ENCODE measurements at regions not wholly inside any gene's neighbourhood (a gene's known extent, or its start where the extent isn't known, plus 50 kb on each side); places are given as distances from the start of the nearest gene placed in this dataset.

DNA sequence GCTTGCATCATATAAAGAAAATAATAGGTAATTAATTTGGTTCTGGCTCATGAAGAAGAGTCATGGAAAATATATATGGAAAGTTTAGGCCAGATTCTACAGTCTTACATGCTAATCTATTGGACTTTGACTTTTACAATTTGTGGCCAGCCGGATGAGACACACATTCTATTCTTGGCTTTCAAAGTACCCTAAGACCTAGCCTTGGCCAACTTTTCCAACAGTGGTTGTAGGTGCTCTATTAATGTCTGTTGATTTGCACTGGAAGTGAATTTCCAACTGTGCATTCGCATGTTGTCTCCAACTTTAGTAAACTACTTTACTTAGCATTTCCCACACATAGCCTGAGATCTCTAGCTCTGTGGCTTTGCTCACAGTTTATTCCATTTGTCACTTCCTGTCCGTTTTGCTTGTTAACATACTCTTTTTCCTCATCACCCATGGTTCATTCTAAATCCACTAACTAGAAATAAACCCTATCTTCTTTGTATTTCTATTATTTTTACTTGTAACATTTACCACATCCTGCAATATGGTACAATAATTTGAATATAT lies 644.0 kb downstream of the PTPRC start:
- Histone ChIP-seq H3K27me3 (no peaks in the 10 kb centered on the region), H3K4me3 (no peak overlapping the region), H3K4me1 (no peaks in the 10 kb centered on the region), H3K9me3 (no peaks in the 10 kb centered on the region), H3K36me3 (no peaks in the 10 kb centered on the region), H3K27ac (no peak overlapping the region)
- DNase-seq = no peak
- 76 to 81% methylated on average over 3 of the region's 3 CpGs for WGBS, 2 donors
- TF ChIP-seq, protein P1, sequence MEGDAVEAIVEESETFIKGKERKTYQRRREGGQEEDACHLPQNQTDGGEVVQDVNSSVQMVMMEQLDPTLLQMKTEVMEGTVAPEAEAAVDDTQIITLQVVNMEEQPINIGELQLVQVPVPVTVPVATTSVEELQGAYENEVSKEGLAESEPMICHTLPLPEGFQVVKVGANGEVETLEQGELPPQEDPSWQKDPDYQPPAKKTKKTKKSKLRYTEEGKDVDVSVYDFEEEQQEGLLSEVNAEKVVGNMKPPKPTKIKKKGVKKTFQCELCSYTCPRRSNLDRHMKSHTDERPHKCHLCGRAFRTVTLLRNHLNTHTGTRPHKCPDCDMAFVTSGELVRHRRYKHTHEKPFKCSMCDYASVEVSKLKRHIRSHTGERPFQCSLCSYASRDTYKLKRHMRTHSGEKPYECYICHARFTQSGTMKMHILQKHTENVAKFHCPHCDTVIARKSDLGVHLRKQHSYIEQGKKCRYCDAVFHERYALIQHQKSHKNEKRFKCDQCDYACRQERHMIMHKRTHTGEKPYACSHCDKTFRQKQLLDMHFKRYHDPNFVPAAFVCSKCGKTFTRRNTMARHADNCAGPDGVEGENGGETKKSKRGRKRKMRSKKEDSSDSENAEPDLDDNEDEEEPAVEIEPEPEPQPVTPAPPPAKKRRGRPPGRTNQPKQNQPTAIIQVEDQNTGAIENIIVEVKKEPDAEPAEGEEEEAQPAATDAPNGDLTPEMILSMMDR (IDR thresholded peaks at IDR 0.05) = no peak
- no peak for TF ChIP-seq EP300 (IDR thresholded peaks at IDR 0.05)
- TF ChIP-seq POLR2A (IDR thresholded peaks at IDR 0.05) = no peak
- TF ChIP-seq POLR2AphosphoS5 (IDR thresholded peaks at IDR 0.05) = no peak
- ATAC-seq (ENCODE audit: low FRiP score in 2 of 2) = no peak

DNA sequence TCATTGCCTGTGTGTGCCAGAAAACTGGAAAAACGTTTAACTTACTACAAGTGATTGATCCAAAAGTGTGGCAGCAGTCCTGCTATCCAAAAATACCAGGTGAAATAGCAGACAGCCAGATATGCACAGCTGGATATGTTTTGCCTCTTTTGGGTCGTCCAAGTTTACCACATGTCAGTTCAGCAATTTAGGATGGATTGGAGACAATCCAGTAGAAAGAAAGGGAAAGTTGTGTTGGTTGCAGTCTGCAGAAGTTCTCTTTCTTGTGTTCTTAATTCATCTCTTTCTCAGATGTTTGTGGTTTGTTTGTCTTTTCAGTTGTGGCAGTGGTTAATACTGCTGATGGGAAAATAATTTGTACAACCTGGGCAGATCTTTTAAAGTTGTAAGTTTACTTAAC lies 645.0 kb downstream of the PTPRC start:
- no peaks in the 10 kb centered on the region for H3K36me3 ChIP-seq
- H3K9me3 ChIP-seq = no peaks in the 10 kb centered on the region
- no peaks in the 10 kb centered on the region for H3K27me3 ChIP-seq
- DNase-seq (no peak), ATAC-seq (ENCODE audit: low FRiP score in 2 of 2) (no peak)
- H3K4me3 ChIP-seq = no peak overlapping the region
- no peaks in the 10 kb centered on the region for H3K4me1 ChIP-seq
- no peak overlapping the region for H3K27ac ChIP-seq
- 18 to 43% methylated on average over 2 of the region's 2 CpGs for WGBS, 2 donors
- no peak for TF ChIP-seq EP300 (IDR thresholded peaks at IDR 0.05)
- no peak for TF ChIP-seq POLR2AphosphoS5 (IDR thresholded peaks at IDR 0.05)
- TF ChIP-seq, protein P1 (IDR thresholded peaks at IDR 0.05) = no peak
- TF ChIP-seq POLR2A (IDR thresholded peaks at IDR 0.05) = no peak

DNA sequence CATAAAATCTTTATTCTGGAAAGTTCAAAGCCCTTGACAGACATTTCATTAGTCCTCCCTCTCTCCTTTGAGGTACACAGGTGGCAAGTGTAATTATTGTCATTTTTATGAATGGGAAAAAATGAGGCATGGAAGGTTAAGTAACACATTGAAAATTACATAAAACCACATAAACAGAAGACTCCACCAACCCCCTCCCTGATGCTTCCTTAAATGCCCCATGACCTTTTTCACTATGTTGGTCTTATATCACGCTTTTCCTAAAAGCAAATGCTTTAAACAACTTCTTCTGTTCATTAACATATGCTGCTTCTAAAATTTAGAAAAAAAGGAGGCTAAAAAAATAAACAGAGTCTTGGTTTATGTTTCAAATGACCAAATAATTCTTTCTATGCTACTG lies 648.4 kb downstream of the PTPRC start:
- Histone ChIP-seq H3K4me1 (no peaks in the 10 kb centered on the region), H3K4me3 (no peak overlapping the region), H3K9me3 (no peaks in the 10 kb centered on the region), H3K27ac (no peak overlapping the region), H3K36me3 (no peaks in the 10 kb centered on the region), H3K27me3 (no peaks in the 10 kb centered on the region)
- TF ChIP-seq POLR2A (IDR thresholded peaks at IDR 0.05) (no peak), EP300 (IDR thresholded peaks at IDR 0.05) (no peak), POLR2AphosphoS5 (IDR thresholded peaks at IDR 0.05) (no peak)
- TF ChIP-seq, protein P1 (IDR thresholded peaks at IDR 0.05) = no peak
- no peak for DNase-seq
- no peak for ATAC-seq (ENCODE audit: low FRiP score in 2 of 2)
- 85 to 98% methylated on average over 1 of the region's 1 CpG for WGBS, 2 donors

DNA sequence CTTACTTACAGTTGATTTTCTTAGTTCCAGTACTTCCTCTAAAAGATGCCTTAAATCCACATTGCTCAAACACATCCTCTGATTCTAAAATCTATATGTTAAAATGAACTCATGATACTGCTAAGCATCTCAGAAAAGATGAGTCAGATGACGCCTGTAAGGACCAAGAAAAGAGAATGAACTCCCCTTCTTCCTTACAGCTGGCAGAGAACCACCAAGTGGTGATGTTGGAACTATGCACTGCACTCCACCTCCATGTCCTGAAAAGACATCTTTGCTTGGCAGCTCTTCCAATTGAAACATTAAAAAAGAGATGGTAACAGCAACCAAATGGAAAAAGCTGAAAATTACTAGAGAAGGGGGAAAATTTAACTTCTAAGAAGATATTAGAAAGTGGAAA lies 648.8 kb downstream of the PTPRC start:
- no peak for ATAC-seq (ENCODE audit: low FRiP score in 2 of 2)
- no peak overlapping the region for H3K4me3 ChIP-seq
- no peaks in the 10 kb centered on the region for H3K36me3 ChIP-seq
- TF ChIP-seq, protein P1 (IDR thresholded peaks at IDR 0.05) = no peak
- TF ChIP-seq POLR2A (IDR thresholded peaks at IDR 0.05) (no peak), POLR2AphosphoS5 (IDR thresholded peaks at IDR 0.05) (no peak), EP300 (IDR thresholded peaks at IDR 0.05) (no peak)
- WGBS, 2 donors = 57 to 78% methylated on average over 1 of the region's 1 CpG
- H3K4me1 ChIP-seq = no peaks in the 10 kb centered on the region
- no peaks in the 10 kb centered on the region for H3K9me3 ChIP-seq
- H3K27me3 ChIP-seq = no peaks in the 10 kb centered on the region
- DNase-seq = no peak
- no peak overlapping the region for H3K27ac ChIP-seq

DNA sequence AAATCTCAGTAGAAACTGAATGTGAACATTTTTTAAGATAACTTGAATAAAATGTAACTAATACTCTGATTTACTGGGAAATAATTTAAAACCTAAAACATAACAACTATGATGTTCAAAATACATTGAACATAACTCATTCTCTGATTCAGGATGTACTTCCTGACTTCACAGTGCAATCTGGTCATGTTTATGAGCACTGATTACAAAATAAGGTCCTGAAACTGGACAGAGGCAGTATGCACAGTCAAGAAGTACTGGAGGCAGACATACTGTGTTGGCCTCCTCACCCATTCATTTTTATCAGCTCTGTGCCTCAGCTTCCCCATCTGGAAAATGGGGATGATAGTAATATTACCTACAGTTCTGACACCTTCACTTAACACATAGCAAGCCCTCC lies 651.3 kb downstream of the PTPRC start:
- TF ChIP-seq EP300 (IDR thresholded peaks at IDR 0.05) (no peak), POLR2A (IDR thresholded peaks at IDR 0.05) (no peak), POLR2AphosphoS5 (IDR thresholded peaks at IDR 0.05) (no peak)
- TF ChIP-seq, protein P1 (IDR thresholded peaks at IDR 0.05) = no peak
- H3K9me3 ChIP-seq = no peaks in the 10 kb centered on the region
- H3K27me3 ChIP-seq = no peaks in the 10 kb centered on the region
- H3K36me3 ChIP-seq = no peaks in the 10 kb centered on the region
- no peak for DNase-seq
- ATAC-seq (ENCODE audit: low FRiP score in 2 of 2) = no peak
- H3K4me3 ChIP-seq = no peak overlapping the region
- no peaks in the 10 kb centered on the region for H3K4me1 ChIP-seq
- no peak overlapping the region for H3K27ac ChIP-seq

Data from upper lobe of left lung (tissue), 6 donors.